GM19438 (cell line): ENCODE measurements at regions not wholly inside any gene's neighbourhood (a gene's known extent, or its start where the extent isn't known, plus 50 kb on each side); places are given as distances from the start of the nearest gene placed in this dataset.

Experiments
- ATAC-seq: cut with Tn5 transposase; IDR thresholded peaks from one replicate; pipeline ENCODE4 v1.9.1; 2021; ENCODE audit warnings: low read depth; ENCODE audit not compliant: unreplicated experiment

DNA sequence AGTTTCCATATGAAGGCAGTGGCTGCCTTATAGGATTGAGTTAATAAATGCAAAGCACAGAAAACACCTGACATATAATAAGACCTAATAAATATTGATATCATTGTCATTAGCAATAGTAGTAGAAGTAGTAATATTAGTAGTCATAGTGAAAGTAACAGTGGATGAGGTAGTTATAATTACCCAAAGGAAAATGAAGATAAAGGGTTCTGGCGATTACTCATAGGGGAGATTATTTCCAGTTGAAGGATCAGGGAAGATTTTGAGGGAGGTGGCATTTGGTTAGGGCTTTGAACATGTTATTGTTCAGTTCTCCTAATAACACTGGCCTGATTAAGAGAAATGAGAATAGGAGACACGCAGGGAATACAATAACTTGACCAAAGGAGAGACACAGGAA, 131.9 kb upstream of the GPRIN3 start:
- ATAC-seq: no peak

DNA sequence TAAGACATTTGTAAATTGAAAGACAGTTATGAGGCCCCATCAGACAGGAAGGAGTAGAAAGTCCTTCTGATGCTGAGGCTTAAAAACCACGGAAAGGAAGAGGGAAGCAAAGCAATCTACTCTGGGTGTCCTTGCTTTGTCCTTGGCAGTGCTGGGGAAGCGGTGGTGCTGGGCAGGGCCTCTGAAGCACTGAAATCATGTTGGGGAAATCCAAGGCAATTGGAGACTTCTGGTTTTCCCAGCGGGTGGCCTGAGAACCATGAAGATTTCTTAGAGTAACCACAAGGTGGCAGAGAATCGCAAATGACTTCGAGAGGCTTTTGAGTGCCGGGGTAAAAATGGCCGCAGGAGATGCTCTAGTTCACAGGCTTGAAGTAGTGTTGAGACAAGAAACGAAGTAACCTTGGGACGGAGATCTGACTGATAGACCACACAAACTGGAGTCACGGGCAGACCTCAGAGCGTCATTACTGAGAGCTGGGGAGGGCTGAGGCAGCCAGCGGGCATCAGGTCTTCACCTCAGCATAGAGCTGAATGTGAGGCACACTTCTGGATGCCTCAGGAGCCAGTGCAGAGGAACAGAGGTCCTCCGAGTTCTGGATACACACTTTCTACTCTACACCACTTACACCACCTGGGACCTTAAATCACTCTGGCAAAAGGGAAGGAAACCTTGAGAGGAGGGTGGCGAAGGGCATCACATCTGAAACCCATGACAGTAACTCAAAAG, 130.7 kb upstream of the GPRIN3 start:
- peak; percentile 64 for ATAC-seq

DNA sequence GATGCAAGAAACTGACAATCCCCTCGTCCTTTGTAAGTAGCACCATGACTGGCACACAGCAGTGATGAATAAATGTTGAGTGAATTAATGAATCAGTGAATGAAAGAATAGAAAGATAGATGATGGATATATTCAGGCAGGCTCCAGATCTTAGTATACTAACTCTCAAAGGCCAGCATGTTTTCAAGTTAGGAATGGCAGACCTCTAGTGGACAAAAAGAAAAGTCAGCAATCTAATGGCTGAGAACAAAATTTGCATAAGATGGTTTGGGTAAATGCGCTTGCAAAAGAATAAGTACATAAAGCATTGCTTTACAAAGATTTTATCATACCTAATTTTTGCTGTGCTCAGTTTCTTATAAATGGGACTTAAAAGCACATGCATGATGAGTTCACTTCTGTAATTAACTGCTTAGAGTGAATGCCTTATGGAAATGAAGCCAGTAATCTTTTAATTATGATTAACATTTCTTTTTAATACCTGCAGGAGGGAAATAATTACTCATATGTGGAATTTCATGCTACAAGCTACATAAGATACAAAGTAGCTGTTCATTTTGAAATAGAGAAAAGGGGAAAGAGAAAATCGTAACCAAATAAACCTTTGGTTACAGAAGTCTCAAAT, 126.9 kb upstream of the GPRIN3 start:
- ATAC-seq: peak; percentile 71

DNA sequence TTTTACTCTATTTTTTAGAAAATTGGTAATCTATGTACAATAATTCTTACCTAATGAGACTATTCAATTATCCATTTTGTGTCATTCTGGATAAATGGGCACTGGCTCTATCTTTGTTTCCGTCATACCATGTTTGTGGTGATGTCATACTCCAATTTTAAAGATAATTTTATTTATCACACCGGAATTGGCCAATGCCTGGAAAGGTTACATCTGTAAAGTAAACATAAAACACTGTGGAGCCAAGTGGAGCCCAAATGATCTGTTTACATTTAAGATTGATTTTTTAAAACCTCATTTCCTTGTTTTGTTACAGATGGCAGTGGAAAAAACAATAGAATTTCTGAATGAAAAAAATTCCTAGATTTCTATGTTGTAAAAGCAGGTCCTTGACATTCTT, 120.2 kb upstream of the GPRIN3 start:
- ATAC-seq: no peak

DNA sequence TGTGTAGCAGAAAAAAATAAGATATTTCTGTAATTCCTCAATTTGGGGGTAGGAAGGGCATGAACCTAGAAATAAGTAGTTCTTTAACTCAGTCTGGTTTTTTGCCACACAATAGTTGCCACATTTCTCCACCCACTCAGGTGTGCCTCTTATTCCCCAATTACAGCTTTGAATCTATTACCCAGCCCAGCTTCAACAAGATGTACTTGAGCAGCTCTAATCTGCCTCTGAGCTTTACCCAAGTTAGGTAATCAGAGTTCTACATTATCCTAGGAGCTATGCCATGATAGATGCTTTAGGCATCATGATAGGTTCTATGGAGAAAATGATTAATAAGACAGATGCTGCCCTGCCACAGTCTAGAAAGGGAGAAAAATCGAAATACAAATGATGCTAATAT, 117.4 kb upstream of the GPRIN3 start:
- ATAC-seq: no peak

DNA sequence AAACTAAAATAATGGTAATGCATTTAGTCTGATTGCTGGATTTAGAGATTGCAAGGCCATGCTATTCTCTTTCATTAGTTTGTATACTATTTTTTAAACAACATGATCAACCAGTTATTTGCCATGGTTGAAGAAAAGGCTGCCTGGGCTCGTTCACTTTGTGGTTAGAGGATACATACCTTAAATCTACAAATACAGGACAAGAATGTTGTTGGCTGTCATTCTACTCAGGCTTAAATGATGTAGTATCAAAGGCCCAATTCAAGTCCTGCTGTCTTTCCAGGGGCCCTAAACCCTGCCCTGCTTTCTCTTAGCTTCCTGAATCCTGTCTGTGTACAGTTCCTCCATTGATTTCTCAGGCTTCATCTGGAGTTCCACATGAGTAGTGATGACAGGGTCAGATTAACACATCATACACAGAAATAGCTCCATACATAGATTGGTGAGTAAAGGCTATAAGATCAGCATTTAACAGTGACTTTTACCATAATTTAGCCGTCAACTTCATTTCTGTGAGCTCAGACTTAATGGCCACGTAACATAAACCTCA, 114.9 kb upstream of the GPRIN3 start:
- ATAC-seq: no peak

DNA sequence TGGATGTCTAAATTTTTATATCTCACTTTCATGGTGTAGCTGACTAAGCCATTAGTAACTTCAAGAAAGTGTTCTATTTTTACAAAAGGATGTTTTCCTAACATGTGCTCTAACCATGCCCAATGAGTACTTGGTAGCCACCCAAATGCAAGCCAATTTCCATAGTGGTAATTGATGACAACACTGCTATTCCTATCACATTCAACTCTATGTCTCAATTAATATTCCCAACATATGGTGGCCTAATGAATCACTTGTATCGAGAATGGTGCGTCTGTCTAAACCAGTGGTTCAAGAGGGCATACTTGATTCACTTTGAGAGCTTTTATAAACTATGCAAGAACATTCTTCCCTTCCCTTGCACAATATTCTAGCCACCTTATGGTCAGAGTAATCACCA, 112.9 kb upstream of the GPRIN3 start:
- ATAC-seq: no peak

DNA sequence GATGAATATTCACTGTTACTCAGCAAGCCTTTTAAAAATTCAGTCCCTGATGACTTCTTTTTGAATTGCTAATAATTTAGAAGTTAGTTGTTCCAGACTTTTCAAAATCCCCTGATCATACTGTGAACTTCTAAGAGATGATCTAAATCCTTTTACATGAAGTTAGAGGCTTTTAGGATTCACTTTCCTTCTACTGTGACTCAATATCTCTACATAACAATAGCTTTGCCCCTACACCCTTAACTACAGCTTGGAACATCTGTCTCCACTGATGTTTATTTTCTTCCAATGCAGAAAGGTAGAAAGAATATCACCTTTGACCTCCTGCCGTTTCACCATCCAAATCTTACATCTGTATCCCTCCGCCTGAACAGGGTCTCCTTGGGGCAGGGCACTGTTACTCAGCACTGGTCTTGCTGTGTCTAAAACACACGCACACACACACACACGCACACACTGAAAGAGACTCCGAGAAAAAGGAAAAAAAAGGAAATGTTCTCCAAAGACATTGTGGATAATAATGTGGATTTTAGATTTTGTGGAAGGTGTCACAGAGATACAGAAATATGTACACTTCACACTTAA, 111.6 kb upstream of the GPRIN3 start:
- no peak for ATAC-seq

DNA sequence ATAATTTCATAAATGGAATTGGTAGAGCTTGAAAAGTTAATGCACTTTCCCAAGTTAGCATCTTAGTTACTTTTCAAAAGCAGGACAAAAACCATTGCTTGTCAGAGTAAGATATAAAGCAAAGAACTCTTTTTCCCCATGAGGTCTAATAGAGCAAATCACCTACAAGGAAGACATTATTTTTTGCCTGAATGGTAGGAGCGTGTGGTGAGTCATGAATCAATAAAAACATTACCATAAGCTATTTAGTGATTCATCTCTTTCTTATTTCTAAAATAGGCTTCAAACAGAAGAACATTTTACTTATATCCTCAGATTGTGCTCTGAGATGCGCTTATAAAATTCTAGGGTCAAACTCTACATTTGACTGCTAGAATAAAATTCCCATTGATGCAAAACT, 109.4 kb upstream of the GPRIN3 start:
- ATAC-seq: no peak

DNA sequence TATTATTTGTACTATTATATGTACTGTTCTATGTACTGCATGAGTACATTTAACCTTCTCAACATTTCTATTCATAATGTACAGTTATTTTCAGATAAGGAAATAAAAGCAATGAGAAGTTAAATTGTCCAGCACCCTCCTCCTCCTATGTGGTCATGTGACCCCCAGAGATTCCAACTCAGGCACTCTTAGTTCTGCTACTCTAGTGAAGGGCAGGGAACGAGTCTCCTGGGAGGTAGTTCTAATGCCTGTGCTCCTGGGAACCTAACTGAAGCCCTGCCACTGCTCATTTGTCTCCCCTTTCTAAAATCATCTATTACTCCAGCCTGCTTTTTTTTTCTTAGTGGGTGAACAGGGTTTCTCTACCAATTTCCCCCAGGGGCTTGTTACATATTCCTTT, 105.9 kb upstream of the GPRIN3 start:
- ATAC-seq: no peak

DNA sequence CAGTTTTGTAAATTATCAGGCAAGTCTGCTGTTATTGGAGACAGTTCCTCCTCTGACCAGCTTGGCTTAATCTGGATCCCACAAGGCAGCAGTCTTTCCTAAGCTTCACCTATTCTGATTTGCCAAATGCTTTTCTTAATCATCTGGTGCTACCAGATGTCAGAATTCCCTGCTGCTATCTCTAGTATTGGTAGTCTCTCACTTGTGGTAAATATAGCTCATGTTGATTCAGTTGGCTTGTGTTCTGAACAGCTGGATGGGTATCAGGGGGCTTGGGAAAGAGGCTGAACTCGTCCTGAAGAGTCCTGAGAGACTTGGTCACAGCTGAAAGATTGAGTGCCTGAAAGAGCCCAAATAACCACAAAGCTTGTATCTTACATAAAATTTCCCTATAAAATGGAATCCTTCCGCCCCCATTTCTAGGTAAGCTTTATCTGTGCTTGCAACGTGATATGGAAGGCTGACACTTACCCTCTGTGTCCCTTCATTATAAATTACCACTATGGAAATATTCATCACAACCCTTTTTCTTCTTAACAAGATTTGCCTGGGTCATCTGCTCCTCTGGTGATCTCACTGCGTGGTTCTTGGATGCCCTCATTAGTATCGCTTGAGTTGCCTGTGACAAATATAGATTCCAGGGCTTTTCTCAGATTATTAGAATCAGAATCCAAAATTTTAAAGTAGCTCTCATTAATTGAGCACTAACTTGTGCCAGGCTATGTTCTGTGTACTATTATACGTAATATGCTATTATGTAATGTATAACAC, 104.1 kb upstream of the GPRIN3 start:
- no peak for ATAC-seq

DNA sequence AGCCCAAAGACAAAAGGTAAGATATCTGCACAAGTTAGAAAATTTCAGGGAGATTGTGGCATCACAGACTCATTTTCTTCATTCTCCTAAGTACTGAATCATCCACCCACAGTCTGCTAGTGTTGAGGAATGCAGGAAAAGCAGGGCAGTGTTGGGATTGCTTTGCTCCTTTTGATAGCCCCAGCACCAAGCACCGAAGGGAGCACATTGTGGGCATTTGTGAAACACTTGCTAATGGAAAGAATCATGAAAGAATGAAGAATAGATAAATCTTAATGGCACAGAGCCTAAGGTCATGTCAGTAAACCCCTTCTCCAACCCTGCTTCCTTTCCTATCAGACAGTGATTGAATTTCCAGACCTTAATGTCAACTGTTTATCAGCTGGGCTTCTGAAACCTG, 103.1 kb upstream of the GPRIN3 start:
- no peak for ATAC-seq

DNA sequence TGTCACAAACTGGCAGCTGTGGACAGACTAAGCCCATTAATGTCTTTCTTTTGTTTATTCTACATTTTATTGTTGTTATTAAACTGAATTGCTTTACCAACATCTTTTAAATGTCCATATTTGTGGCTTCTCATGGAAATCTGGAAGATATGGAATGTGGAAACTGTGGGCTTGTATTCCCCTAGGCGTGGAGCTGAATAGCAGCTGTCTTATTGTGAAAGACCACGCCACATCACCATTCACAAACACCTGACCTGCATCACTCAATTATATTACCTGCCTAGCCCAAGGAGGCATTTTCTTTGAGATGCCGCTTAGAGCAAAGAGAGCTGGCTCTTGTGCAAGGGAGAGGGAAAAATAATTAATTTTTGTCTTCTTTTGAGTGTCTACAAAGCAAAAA, 96.9 kb upstream of the GPRIN3 start:
- no peak for ATAC-seq

DNA sequence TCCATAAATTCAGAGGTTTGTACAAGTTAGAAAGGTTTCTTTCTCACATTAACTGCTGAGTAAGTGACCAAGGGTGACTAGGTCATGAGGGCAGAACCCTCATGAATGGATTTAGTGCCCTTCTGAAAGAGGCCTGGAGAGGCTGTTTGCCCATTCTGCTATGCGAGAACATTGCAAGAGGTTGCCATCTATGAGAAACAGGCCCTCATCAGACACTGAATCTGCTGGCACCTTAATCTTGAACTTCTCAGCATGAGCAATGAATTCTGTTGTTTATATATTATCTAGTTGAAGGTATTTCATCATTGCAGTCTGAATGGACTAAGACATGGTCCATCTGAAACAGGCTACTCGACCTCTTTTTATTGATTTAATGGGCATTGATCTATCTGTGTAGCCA, 96.2 kb upstream of the GPRIN3 start:
- no peak for ATAC-seq

DNA sequence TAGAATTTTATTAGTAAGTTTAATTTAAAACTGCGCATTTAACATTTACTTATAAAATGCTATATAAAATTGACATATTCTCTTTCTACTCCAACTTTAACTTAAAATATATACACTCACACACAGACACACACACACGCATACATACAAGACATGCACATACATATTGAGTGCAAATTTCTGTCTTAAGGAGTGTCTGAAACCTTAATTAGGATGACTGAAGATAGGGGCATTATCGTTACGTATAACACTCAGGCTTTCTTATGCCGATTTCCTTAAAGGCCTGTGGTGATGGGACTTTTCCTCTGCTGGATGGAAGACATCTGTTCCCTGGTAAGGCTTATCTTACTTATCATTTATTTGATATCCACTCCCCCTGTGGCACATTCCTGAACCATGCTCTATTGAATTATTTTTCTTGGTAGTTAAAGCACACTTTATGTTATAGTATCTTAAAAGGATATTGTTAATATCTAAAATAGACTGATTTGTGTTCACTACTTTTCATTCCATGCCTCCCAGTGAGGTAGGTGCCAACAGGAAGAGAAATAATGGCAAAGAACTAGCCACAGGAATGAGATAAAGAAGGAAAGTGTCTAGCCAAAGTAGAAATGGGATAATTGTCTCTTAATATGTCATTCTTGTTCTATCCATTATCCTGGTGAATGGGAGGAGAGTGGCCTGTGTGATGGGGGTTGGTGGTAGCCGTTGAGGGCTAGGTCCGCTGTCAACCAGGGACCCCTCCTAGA, 92.9 kb upstream of the GPRIN3 start:
- ATAC-seq: no peak

DNA sequence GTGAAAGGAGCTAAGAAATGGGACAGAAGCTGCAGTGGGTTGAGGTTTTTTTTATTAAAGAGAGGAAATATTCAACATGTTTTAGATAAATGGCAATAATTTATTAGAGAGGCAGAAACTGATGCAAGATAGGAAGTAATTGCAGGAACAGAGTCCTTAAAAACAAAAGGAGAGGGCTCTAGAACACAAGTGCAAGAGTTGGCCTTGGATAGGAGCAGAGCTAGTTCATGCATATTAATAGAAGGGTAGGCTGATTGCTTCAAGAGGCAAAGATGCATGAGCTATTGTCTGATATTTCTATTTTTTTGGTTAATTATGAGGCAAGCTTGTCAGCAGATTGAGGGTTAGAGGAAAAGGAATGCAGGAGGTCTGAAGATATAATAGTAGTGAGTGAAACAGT, 91.0 kb upstream of the GPRIN3 start:
- ATAC-seq: no peak

DNA sequence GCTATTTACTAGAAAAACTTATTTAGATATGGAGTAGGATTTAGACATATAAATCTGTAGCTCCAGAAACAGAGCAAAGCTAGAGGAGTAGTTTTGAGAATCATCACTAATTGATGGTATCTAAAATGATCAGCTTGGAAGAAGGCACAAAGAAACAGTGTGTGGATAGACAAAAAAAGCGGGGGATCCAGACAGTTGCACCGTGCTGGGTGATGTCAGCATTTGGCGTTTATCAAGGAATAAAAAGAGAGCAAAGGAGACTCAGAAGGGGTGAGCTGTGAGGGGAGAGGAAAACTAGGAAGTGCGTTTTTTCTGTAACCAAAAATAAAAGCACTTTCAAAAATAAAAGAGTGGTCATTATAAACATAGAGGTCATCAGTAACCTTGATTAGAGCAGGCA, 90.5 kb upstream of the GPRIN3 start:
- no peak for ATAC-seq

DNA sequence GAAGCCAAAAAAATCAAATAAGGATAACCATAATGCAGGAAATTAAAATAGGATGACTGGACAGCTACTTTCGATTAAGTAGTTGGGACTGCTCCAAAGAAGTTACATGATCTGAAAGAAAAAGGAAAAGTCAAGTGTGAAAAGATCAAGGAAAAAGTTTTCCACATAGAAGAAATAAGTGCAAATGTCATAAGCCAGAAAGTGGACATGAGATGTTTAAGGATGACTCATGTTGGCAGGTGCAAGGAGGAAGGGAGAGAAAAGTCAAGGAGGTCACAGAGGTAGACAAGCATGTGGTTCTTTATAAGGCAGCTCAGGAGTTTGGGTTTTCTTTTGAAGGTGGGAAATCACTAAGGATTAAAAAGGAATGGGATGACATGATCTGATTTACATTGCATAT, 89.8 kb upstream of the GPRIN3 start:
- ATAC-seq: no peak

DNA sequence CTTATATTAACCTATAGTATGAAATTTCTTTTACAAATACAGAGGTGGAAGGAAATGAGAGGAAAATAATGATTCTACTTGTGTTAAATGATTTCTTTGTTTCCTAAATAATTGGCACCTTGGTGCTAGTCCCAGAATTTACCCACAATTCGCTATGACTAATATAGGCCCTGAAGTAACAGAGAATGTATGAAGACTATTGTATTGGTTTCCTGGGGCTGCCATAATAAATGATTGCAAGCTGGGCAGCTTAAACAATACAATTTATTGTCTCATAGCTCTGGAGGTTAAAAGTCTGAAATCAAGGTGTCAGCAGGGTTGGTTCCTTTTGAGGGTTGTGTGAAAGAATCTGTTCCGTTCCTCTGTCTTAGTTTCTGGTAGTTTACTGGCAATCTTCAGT, 74.8 kb upstream of the GPRIN3 start:
- no peak for ATAC-seq

DNA sequence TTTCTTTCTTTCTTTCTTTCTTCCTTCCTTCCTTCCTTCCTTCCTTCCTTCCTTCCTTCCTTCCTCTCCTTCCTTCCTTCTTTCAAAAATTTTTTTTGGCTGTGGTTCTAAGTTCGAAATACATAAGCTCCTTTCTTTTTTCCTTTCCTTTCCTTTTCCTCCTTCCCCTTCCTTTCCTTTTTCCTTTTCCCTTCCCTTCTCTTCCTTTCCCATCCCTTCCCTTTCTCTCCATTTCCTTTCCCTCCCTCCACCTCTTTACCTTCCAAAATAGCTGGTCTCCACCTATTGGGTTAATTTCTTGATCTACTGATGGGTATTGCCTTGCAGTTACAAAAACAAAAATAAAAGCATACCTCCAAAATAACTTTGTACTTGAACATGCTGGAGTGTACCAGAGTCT, 73.4 kb upstream of the GPRIN3 start:
- no peak for ATAC-seq
